Mucosa of descending colon (tissue), 3 donors: ENCODE measurements at regions not wholly inside any gene's neighbourhood (a gene's known extent, or its start where the extent isn't known, plus 50 kb on each side); places are given as distances from the start of the nearest gene placed in this dataset.

Experiments used
- ATAC-seq: fragments of 200-7000 bp; cut with Tn5 transposase; one replicate; pipeline ENCODE4 v1.9.1; 2020; ENCODE audit warnings: mild to moderate bottlenecking, moderate library complexity
- DNase-seq, 3 donors: peaks; one replicate each; pipeline ENCODE4 v3.0.0-alpha.2; 2020
- H3K36me3 ChIP-seq: fragments of 200-600 bp; one replicate; pipeline ENCODE4 v1.8.0; 2021; ENCODE audit warnings: low read depth, mild to moderate bottlenecking
- H3K4me1 ChIP-seq: fragments of 200-600 bp; one replicate; pipeline ENCODE4 v1.8.0; 2021; ENCODE audit warnings: low read depth, mild to moderate bottlenecking
- H3K4me3 ChIP-seq: fragments of 200-600 bp; one replicate; pipeline ENCODE4 v1.8.0; 2021; ENCODE audit warnings: mild to moderate bottlenecking
- H3K9me3 ChIP-seq: fragments of 200-600 bp; one replicate; pipeline ENCODE4 v1.8.0; 2021; ENCODE audit warnings: mild to moderate bottlenecking
- CTCF ChIP-seq: fragments of 200-600 bp; IDR thresholded peaks from one replicate; pipeline ENCODE4 v1.8.0; 2022; ENCODE audit warnings: antibody characterized with exemption, mild to moderate bottlenecking
- intact Hi-C, 2 donors: fragments of 100-400 bp; cut with DNase I in 1 of 2; cut with micrococcal nuclease in 1 of 2; formaldehyde crosslinking; loops; one replicate each; pipeline versions ENCODE4 v1.11.0 to v1.11.1; 2022; cut with DNase I, micrococcal nuclease
- donor health status: DM: no; HTN: no; CAD: no; lungs with moderate emphysema.
- donor health status: DM: no; HTN: no; CAD: no.
- donor health status: DM: no; HTN: yes; CAD: no.

DNA sequence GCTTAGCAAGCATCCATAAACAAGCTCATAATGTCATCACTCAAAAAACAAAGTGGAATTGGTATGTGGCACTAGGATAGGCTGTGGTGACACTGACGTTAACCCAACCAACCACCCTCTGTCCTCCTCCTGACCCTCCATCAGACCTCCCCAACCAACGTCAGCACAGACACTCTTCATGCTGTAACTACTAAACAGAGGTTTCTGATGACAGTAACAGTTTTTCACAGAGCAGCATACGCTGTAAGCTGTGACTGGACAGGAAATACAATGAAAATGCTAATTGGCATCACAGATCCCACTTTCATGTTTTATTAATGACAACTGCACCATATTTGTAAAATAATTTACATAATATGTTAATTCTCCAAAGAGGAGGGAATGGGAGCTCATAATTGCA, 238.0 kb downstream of the IRS2 start:
- ATAC-seq (no peak), DNase-seq (no peak)
- H3K4me1 ChIP-seq: no peaks in the 10 kb centered on the region
- intact Hi-C loops: no loop called here
- H3K9me3 ChIP-seq: no peaks in the 10 kb centered on the region
- no peak for TF ChIP-seq CTCF
- no peak overlapping the region for H3K4me3 ChIP-seq
- no peaks in the 10 kb centered on the region for H3K36me3 ChIP-seq

- H3K9me3 ChIP-seq: no peaks in the 10 kb centered on the region
- H3K4me1 ChIP-seq: no peaks in the 10 kb centered on the region
- H3K36me3 ChIP-seq: no peaks in the 10 kb centered on the region
- ATAC-seq (no peak), DNase-seq (no peak)
- TF ChIP-seq CTCF: no peak
- intact Hi-C loops: no loop called here
- no peak overlapping the region for H3K4me3 ChIP-seq
Measured at GRCh38 chr13:109547942-109548341, 238.4 kb downstream of the IRS2 start.

DNA sequence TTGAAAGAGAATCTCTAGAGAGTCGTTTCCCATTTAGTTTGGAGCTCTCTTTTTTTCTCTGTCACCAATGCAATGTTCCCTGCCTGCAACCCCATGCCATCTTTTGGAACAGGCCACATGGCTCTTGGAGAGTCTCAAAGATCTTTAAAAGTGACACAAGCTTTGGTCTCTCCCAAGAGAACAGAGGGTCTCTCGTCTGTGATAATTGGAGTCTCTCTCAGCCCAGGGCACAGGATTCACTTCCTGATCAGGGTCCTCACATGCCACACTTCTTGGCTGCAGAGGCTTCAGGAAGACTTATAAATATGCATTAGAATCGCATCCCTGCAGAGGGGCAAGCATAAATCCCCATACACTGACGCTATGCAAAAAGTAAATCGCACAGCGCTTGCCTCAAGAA, 240.5 kb downstream of the IRS2 start:
- Histone ChIP-seq H3K36me3 (no peaks in the 10 kb centered on the region), H3K4me3 (no peak overlapping the region), H3K9me3 (no peaks in the 10 kb centered on the region), H3K4me1 (no peaks in the 10 kb centered on the region)
- DNase-seq (no peak), ATAC-seq (no peak)
- intact Hi-C loops: no loop called here
- TF ChIP-seq CTCF: no peak

DNA sequence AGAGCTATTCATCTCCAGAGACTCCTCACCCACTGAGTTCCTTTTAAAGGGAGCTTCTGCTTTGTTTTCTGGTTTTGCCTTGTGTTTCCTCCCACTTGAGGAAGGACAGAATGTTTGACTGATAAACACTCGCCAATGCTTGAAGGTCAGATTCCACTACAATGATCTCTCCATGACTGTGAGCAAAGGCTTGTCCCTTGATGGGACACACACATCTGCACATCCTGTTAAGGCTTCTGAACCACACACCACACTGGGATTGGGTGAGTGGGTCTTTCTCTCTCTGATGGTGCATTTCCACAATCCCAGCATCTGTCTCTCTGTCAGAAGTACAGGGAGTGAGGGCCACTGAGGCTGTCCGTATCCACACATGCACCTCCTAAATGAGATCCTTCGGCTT, 245.3 kb downstream of the IRS2 start:
- ATAC-seq: no peak
- intact Hi-C loops: no loop called here
- DNase-seq: no peak
- Histone ChIP-seq H3K36me3 (no peaks in the 10 kb centered on the region), H3K4me1 (no peaks in the 10 kb centered on the region), H3K4me3 (no peak overlapping the region), H3K9me3 (no peaks in the 10 kb centered on the region)
- TF ChIP-seq CTCF: no peak

DNA sequence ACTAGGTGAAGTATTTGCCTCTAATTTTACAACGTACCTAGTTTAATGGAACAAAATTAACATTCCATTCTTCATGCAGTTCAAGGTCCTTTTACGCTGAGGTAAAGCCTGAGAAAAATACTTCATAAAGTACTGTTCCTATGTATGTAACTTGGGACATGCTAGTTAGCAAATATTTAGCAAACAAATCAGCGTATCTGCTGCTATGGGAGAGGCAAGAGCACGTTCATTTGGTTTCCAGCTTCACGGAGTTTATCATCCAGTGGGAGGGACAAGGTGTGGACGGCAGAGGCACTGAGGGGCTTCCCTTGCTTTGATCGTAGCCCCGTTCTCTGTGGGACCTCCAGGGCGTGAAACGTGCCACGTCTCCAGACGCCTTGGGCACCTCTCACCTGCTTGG, 248.8 kb downstream of the IRS2 start:
- no peaks in the 10 kb centered on the region for H3K9me3 ChIP-seq
- intact Hi-C loops: no loop called here
- H3K4me3 ChIP-seq: no peak overlapping the region
- H3K36me3 ChIP-seq: no peaks in the 10 kb centered on the region
- TF ChIP-seq CTCF: no peak
- H3K4me1 ChIP-seq: no peaks in the 10 kb centered on the region
- DNase-seq: no peak
- no peak for ATAC-seq

GRCh38 chr13:109533350-109533749, 253.0 kb downstream of the IRS2 start:
- H3K4me1 ChIP-seq: no peaks in the 10 kb centered on the region
- no peak for TF ChIP-seq CTCF
- H3K4me3 ChIP-seq: no peak overlapping the region
- intact Hi-C loops: no loop called here
- H3K36me3 ChIP-seq: no peaks in the 10 kb centered on the region
- H3K9me3 ChIP-seq: no peaks in the 10 kb centered on the region
- ATAC-seq (no peak), DNase-seq (no peak)
